Neutrophil (primary cell): ENCODE measurements at regions not wholly inside any gene's neighbourhood (a gene's known extent, or its start where the extent isn't known, plus 50 kb on each side); places are given as distances from the start of the nearest gene placed in this dataset.
"Not testable (repeated sequence)": the region's sequence is repeated elsewhere in the genome, so short reads cannot be mapped to it uniquely, and the experiment has no call there.

Source experiments
- H3K27ac ChIP-seq: fragments of 200-600 bp; sonication (generic); 2 replicates; pipeline ENCODE4 v1.5.1; 2016; ENCODE audit warnings: mild to moderate bottlenecking, moderate library complexity
- H3K27me3 ChIP-seq: fragments of 200-600 bp; sonication (generic); 2 replicates; pipeline ENCODE4 v1.6.0; 2016; ENCODE audit warnings: mild to moderate bottlenecking
- H3K36me3 ChIP-seq: fragments of 200-600 bp; sonication (generic); 2 replicates; pipeline ENCODE4 v1.5.1; 2017
- H3K4me1 ChIP-seq, 2 experiments: fragments of 200-600 bp in 1 of 2; sonication (generic) in 1 of 2; 1 replicate in 1 of 2; 2 replicates in 1 of 2; pipeline versions ENCODE4 v1.5.1 to v1.6.1; 2013 to 2016; ENCODE audit warnings: low read depth in 1 of 2, low read length in 1 of 2, mild to moderate bottlenecking in 1 of 2, moderate library complexity in 1 of 2; ENCODE audit not compliant: control insufficient read depth in 1 of 2, insufficient read depth in 1 of 2
- H3K4me3 ChIP-seq, 2 experiments: fragments of 200-600 bp in 1 of 2; sonication (generic) in 1 of 2; 1 replicate in 1 of 2; 2 replicates in 1 of 2; pipeline ENCODE4 v1.5.1; 2013 to 2016; ENCODE audit warnings: low read depth in 1 of 2, low read length in 1 of 2, mild to moderate bottlenecking in 1 of 2, moderate library complexity in 1 of 2
- H3K9me3 ChIP-seq: fragments of 200-600 bp; sonication (generic); 2 replicates; pipeline ENCODE4 v1.5.1; 2016
- TF ChIP-seq, protein P1 (sequence below): fragments of 200-600 bp; sonication (generic); IDR thresholded peaks from 2 replicates; pipeline ENCODE4 v1.5.1; 2016; ENCODE audit warnings: antibody characterized with exemption

DNA sequence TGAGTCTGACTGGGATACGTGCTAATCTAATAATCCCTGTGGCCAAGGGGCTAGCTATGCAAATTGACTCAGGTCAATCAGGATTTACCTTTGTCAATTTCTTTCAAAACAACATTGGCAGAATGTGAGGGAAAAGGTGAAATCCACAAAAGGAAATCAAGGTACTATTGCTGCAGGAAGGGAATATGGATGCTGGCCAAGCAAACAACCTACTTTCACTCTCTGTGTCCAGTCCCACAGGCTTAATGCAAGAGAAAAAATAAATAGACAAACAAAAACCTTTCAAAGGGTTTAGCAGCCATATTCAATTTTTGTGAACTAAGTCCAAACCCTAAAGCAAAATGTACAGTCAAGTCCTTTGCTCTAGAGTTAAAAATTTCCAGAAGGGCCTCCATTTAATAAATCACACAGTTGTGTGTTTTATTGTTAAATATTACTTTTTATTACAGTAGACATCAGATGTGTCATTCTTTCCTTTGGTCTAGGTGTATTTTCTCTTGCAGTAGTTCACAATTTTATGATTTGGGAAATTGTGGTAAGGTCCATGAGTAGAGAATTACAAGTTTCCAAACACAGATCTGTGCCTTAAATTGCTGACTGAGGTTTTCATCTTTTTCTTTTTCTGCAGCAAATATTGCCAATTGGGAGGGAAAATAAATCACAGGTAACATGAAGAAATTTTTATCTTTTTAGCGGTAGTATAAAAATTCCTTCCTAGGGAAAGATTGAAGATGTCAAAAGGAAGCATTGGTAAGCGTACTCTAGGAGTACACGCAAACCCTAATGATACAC, 309.1 kb downstream of the DMAC1 start:
- Histone ChIP-seq H3K27ac (no peak overlapping the region), H3K4me1 (no peaks in the 10 kb centered on the region), H3K27me3 (no peaks in the 10 kb centered on the region), H3K9me3 (no peaks in the 10 kb centered on the region), H3K4me3 (no peak overlapping the region), H3K36me3 (no peaks in the 10 kb centered on the region)
- TF ChIP-seq, protein P1, sequence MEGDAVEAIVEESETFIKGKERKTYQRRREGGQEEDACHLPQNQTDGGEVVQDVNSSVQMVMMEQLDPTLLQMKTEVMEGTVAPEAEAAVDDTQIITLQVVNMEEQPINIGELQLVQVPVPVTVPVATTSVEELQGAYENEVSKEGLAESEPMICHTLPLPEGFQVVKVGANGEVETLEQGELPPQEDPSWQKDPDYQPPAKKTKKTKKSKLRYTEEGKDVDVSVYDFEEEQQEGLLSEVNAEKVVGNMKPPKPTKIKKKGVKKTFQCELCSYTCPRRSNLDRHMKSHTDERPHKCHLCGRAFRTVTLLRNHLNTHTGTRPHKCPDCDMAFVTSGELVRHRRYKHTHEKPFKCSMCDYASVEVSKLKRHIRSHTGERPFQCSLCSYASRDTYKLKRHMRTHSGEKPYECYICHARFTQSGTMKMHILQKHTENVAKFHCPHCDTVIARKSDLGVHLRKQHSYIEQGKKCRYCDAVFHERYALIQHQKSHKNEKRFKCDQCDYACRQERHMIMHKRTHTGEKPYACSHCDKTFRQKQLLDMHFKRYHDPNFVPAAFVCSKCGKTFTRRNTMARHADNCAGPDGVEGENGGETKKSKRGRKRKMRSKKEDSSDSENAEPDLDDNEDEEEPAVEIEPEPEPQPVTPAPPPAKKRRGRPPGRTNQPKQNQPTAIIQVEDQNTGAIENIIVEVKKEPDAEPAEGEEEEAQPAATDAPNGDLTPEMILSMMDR = no peak

DNA sequence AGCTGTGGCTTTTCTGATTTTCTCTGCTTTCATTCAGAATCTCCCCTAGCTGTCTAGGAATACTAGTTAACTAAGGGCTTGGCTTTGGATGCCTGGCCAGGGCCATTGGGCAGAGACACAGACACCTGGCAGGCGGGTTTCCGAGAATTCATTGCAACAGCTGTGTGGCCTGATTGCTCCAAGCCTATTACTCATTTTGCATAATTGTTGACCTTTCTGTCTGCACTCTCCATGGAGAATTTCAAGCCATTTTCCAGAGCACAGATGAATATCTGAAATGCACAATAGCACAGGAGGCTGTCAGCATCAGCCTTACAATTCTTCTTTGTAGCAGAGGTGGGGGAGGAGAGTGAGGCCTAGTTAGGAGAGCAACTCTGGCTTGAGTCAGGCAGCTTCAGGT, 310.5 kb downstream of the DMAC1 start:
- Histone ChIP-seq H3K27ac (no peak overlapping the region), H3K4me1 (no peaks in the 10 kb centered on the region), H3K27me3 (no peaks in the 10 kb centered on the region), H3K9me3 (no peaks in the 10 kb centered on the region), H3K36me3 (no peaks in the 10 kb centered on the region), H3K4me3 (no peak overlapping the region)
- TF ChIP-seq, protein P1 = no peak

DNA sequence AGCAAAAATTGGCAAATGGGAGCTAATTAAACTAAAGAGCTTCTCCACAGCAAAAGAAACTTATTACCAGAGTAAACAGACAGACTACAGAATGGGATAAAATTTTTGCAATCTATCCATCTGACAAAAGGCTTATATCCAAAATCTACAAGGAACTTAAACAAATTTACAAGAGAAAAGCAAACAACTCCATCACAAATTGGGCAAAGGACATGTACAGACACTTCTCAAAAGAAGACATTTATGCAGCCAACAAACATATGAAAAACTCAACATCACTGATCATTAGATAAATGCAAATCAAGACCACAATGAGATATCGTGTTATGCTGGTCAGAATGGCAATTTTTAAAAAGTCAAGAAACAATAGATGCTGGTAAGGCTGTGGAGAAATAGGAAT, 315.6 kb downstream of the DMAC1 start:
- not testable (repeated sequence) for H3K27me3 ChIP-seq, H3K4me3 ChIP-seq, H3K27ac ChIP-seq, H3K4me1 ChIP-seq, H3K36me3 ChIP-seq, H3K9me3 ChIP-seq

DNA sequence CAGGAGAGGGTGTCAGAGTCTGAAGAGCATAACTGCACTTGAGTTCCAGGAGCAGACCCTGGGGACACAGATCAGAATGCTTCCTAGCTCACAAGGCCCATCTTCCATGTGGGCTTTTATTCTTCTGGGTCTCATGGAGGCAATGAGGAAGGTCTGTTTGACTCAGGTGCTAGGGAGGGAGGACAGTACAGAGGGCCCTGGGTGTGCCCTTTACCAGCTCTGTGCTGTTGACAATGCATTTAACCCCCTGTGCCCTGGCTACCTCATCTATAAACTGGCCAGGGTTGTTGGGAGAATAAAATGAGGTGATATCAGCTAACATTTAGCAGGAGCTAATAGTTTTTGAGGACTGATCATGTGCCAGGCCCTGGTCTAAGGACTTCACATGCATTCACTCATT, 318.0 kb downstream of the DMAC1 start:
- Histone ChIP-seq H3K27ac (no peak overlapping the region), H3K27me3 (no peaks in the 10 kb centered on the region), H3K36me3 (no peaks in the 10 kb centered on the region), H3K4me3 (no peak overlapping the region), H3K4me1 (no peaks in the 10 kb centered on the region), H3K9me3 (no peaks in the 10 kb centered on the region)
- TF ChIP-seq, protein P1 = no peak

DNA sequence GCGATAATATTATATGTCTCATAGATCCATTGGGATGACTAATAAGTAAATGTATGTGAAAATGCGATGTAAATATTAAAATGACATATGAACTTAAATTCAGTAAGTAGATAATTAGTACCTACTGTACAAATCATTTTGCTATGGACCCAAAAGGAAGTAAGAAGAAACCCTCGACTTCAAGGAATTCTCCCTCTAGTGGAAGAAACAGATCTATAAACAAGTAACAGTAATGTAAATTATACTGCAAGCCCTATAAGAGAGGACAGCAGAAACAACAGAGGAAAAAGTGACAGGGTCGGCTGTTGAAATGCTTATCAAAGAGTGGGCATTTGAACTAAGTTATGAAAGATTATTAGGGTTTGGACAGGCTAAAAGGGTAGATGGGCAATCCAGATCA, 320.3 kb downstream of the DMAC1 start:
- TF ChIP-seq, protein P1 = no peak
- H3K4me1 ChIP-seq = no peaks in the 10 kb centered on the region
- H3K27ac ChIP-seq = no peak overlapping the region
- no peaks in the 10 kb centered on the region for H3K9me3 ChIP-seq
- no peaks in the 10 kb centered on the region for H3K36me3 ChIP-seq
- no peaks in the 10 kb centered on the region for H3K27me3 ChIP-seq
- H3K4me3 ChIP-seq = no peak overlapping the region

DNA sequence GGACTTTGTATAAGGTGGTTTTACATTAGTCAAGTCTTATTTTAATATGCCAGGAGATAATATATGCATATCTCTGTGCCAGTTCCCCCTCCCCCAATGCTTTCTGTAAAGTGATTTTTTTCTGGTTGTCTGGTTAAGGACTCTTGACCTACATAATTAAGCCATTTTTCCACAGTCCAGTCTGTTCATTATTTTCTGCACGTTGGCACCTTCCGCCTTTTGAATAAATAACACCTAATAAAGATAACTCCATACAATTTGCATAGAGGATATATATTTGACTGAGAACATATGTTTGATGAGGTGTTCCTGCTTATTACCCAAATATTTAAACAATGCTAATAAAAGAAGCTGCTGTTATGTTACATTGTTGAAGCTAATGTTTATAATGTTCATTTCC, 320.9 kb downstream of the DMAC1 start:
- H3K9me3 ChIP-seq = no peaks in the 10 kb centered on the region
- TF ChIP-seq, protein P1 = no peak
- no peak overlapping the region for H3K4me3 ChIP-seq
- no peaks in the 10 kb centered on the region for H3K4me1 ChIP-seq
- H3K27me3 ChIP-seq = no peaks in the 10 kb centered on the region
- H3K36me3 ChIP-seq = no peaks in the 10 kb centered on the region
- H3K27ac ChIP-seq = no peak overlapping the region
